ENCODE measurements at regions not wholly inside any gene's neighbourhood (a gene's known extent, or its start where the extent isn't known, plus 50 kb on each side); places are given as distances from the start of the nearest gene placed in this dataset.

DNA sequence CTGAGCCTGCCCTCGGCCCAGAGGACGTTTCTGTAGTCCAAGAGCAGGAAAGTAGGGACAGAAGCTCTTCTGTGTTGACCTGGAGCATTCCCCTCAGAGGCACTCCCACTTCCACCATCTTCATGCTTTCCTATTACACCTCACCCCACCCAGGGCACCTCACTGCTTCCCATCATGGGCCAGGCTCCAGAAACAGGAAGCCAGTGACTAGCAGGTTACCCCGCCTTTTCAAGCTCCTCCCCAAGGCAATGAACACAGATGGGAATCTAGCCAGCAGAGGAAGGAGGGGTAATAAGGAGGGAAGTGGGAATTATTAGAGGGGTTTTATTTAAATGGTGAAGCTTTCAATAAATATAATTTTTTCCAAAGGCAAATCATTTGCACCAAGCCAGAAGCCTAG is 308.8 kb upstream of the MGAT5 start:
- no peak overlapping the region for H3K4me3 ChIP-seq (ENCODE audit: low read length)

GRCh38 chr2:133947057-133947456 is 306.8 kb upstream of the MGAT5 start:
- H3K4me3 ChIP-seq (ENCODE audit: low read length): no peak overlapping the region
- no peak for DNase-seq (ENCODE audit: low read depth, low spot score)

More for the DNA sequence above, 308.8 kb upstream of the MGAT5 start:
- no peak for DNase-seq (ENCODE audit: low read depth, low spot score)

- no peak overlapping the region for H3K4me3 ChIP-seq (ENCODE audit: low read length)
- no peak for DNase-seq (ENCODE audit: low read depth, low spot score)
Observed at GRCh38 chr2:133948610-133949290, 305.1 kb upstream of the MGAT5 start.

DNA sequence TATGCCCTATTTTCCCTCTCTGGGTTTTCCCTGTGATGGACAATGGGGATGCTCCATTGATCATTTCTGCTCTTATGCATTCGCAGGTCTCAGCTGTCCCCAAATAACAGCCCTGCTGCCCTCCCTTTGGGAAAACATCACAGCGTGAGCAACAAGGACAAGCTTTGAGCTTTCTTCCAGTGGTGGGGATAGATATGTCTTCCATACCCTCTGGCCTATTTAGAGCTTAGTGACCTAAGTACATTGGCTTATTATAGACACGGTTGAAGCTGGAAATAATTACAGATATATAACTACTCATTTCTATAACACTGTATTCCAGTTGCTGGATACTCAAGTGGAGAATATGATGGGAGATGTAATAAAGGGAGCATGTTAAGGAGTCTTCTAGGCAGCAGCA is 304.3 kb upstream of the MGAT5 start:
- no peak overlapping the region for H3K4me3 ChIP-seq (ENCODE audit: low read length)
- no peak for DNase-seq (ENCODE audit: low read depth, low spot score)

DNA sequence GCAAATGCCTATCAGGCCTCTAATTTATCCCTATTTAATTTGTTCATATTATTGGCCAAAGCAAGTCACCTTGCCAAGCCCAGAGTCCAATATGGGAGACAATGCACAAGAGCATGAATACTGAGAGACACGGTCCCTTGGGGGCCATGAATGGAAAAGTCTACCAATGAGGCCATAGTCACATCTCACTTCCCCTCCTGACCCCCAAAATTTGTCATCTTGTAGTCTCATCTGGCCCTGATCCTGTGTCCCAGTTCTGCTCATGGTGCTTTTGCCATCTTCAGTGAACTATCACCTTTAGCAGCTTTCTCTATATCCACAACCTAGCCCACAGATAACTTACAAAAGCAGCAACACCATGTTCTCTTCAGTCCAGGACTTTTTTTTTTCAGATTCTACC is 302.7 kb upstream of the MGAT5 start:
- H3K4me3 ChIP-seq (ENCODE audit: low read length): no peak overlapping the region
- no peak for DNase-seq (ENCODE audit: low read depth, low spot score)

DNA sequence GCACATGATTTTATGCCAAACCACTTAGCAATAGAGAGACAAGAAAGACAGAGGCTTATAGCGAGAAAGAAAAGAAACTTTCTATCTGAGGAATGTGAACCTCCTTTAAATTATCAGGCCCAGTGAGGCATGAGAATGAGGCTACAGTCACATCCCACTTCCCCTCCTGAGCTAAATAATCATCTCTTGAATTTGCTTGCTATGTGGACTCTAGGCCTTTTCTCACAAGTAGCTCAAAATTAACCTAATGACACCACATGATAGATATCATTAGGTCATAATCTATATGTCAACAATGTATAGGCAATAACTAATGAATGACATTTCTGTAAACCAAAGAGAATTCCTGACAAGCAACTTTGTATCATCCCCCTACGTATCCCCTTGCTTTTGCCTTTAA is 301.5 kb upstream of the MGAT5 start:
- no peak overlapping the region for H3K4me3 ChIP-seq (ENCODE audit: low read length)
- no peak for DNase-seq (ENCODE audit: low read depth, low spot score)

DNA sequence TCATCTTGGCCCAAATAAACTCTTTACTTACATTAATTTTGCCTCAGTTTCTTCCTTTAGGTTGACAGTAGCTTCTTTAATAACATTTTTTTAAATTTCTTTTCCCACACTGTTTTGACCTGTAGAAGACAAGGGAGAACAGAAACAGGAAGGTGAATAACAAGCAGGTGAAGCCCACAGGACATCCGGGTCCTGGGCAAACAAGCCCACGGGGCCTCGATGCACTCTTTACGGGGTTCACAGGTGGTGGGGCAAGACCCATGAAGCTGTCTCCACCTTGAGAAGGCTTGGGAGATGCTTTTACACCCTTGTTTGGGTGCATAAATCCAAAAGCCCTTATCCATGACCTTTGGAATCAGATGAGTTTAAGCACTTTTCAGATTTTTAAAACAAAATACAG is 301.0 kb upstream of the MGAT5 start:
- H3K4me3 ChIP-seq (ENCODE audit: low read length): no peak overlapping the region
- no peak for DNase-seq (ENCODE audit: low read depth, low spot score)

DNA sequence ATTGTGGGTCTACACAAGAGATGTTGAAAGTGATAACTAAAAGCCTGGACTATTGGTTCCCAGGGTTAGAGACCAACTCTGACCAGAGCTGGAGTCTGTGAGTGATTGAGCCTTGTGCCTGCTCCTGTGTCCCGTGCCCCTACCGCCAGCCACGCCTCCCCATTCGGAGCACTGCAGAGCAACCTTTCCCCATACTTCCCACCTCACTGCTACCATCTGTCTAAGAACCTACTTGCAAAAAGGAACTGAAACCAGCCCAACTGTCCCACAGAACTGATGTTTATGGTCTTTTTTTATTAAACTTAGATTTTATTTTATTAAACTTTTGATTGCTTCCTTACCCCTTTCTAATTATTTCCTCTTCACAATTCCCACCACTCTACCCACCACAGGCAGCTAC is 300.3 kb upstream of the MGAT5 start:
- no peak overlapping the region for H3K4me3 ChIP-seq (ENCODE audit: low read length)
- DNase-seq (ENCODE audit: low read depth, low spot score): no peak

DNA sequence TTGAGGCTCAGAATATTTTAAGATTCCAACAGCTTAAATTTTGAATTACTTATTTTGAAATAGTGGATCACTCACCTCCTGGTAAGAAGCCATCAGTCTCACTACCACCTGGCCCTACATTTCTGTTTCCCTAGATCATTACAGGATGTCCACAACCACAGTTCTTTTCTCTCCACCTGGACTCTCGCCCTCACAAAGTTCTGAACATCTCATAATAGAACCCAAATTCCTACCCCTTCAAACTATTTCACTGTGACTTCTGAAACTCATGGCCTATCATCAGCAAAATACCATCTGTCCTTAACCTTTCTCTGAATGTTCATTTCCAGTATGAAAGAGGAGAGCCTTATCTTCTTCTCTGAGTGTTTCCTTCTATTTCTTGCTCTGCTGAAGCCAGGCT is 299.2 kb upstream of the MGAT5 start:
- no peak for DNase-seq (ENCODE audit: low read depth, low spot score)
- H3K4me3 ChIP-seq (ENCODE audit: low read length): no peak overlapping the region

DNA sequence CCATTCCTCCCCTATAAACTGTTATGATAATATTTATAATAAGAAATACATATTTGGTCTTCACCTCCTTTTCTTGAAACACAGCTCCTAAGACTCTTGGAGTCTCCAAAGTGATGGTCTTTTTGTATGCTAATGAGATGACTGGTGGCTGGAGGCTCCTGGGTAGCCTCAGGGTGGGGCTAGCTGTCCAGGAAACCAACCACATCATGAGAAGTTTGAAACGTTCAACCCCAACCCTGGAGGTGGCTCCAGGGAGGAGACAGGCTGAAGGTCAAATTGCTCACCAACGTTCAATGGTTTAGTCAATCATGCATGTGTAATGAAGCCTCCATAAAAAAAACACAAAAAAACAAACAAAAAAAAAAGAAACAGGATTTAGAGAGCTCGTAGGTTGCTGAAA is 298.7 kb upstream of the MGAT5 start:
- DNase-seq (ENCODE audit: low read depth, low spot score): no peak
- no peak overlapping the region for H3K4me3 ChIP-seq (ENCODE audit: low read length)

DNA sequence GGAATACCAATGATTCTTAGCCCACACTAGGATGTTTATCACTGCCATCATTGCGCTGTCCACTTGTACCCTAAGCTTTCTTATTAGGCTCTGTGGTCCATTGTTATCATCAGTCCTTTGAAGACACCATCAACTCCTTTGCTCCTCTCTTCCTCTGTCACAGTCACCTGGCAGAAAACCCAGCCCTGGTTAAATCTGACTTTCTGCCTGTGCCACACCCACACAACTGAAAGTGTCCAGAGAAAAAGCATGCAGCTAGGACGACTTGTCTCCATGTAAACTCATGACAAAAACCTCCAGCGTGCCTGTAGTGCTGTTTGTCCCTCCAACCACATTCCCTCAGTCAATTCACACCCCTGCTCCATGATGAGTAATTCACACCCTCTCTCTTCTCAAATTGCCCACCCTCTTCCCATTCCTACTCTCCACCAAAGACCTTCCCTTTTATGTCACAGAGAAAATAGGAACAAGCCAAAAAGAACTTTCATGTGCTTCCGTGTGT is 297.4 kb upstream of the MGAT5 start:
- H3K4me3 ChIP-seq (ENCODE audit: low read length): no peak overlapping the region
- DNase-seq (ENCODE audit: low read depth, low spot score): no peak

- no peak overlapping the region for H3K4me3 ChIP-seq (ENCODE audit: low read length)
- no peak for DNase-seq (ENCODE audit: low read depth, low spot score)
Observed at GRCh38 chr2:133957724-133958480, 296.0 kb upstream of the MGAT5 start.

DNA sequence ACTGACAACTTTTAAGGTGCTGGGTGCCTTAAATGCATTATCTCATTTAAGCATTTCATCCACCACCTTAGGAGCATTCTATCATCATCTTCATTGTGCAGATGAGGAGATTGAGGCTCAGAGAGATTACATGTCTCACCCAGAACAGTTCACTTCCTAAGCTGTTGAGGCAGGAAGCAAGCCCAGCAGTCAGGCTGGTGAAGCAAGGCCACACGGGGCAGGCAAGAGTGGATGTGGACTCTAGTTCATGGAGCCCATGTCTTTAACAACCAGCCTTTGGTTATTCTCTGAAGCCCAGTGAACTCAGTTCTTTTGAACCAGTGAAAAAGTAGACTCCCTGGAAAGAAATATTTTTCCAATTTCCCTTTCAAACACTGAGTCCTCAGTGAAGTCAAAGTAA is 294.8 kb upstream of the MGAT5 start:
- DNase-seq (ENCODE audit: low read depth, low spot score): no peak
- no peak overlapping the region for H3K4me3 ChIP-seq (ENCODE audit: low read length)

DNA sequence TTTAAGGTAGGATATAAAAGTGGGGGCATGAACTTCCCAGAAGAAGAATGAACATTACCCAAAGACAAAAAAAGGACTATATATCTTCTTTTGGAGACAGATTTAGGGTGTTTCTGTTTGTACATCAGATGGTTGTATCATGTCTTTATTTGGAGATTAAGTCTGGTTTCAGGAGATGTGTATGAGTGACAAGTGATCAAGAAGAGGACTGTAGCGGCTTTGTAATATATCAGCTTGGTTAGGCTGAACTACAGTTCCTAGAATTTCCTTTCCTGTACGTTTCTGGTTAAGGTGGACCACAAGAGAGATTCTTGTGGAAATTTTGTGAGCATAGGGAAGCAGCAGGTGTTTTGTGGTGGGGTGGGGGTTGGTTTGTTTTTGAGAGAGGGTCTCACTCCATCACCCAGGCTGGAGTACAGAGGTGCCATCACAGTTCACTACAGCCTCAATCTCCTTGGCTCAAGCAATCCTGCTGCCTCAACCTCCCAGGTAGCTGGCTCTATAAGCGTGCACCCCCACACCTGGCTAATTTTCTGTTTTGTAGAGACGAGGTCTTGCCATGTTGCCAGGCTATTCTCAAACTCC is 287.1 kb upstream of the MGAT5 start:
- no peak overlapping the region for H3K4me3 ChIP-seq (ENCODE audit: low read length)
- DNase-seq (ENCODE audit: low read depth, low spot score): no peak

DNA sequence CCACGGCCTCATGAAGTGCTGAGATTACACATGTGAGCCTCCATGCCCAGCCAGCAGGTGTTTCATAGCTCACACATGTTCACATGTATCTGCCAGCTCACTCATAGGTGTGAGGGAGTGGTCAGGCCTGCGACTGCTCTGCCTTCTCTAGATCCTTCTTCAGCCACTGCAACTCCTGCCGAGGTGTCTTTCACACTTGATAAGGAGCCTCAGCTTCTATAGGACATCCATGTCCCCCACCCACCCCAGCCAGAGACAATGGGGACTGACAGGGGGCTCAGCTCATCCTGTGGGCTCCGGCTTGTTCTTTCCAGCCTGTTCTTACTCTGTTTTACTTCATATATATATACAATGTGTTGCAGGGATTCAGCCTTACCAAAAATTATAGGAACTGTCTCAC is 286.5 kb upstream of the MGAT5 start:
- H3K4me3 ChIP-seq (ENCODE audit: low read length): no peak overlapping the region
- no peak for DNase-seq (ENCODE audit: low read depth, low spot score)

DNA sequence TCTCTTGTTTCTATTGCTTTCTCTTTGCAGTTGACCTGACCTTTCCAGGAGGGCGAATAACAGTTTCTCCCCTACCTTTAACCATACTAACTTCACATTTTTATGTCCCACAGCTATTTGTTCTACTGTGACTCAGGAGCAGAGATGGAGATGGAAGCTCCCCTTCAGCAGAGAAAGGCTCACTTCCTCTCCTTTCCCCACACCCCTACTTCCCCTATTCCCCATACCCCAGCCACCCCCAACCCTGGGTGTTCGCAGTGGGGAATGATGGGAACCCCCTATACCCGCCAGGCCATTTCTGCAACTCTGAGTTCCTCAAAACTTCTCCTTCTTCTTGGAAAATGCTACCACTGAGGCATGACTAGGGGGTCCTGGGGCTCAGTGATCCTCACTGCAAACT is 285.4 kb upstream of the MGAT5 start:
- no peak overlapping the region for H3K4me3 ChIP-seq (ENCODE audit: low read length)
- no peak for DNase-seq (ENCODE audit: low read depth, low spot score)

GRCh38 chr2:133970641-133971040 is 283.2 kb upstream of the MGAT5 start:
- DNase-seq (ENCODE audit: low read depth, low spot score): no peak
- no peak overlapping the region for H3K4me3 ChIP-seq (ENCODE audit: low read length)

DNA sequence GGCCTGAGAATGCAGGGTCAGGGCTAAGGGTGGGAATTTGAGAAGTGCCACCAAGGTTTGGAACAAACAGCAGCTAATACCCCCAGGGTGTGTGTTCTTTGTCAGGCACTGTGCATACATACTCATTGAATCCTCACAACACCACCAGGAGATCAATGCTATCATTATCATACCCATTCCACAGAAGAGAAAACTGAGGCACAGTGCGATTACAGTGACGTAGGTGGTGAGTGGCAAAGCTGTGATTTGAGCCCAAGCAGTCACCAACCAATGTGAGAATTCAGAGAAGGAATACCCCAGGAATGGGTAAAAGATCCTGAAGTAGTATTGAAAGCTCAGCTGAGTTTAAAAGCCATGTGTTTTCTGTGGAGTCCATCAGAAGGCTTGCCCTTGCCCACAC is 281.6 kb upstream of the MGAT5 start:
- no peak overlapping the region for H3K4me3 ChIP-seq (ENCODE audit: low read length)
- no peak for DNase-seq (ENCODE audit: low read depth, low spot score)

- no peak overlapping the region for H3K4me3 ChIP-seq (ENCODE audit: low read length)
Observed at GRCh38 chr2:133972786-133973185, 281.1 kb upstream of the MGAT5 start.

DNA sequence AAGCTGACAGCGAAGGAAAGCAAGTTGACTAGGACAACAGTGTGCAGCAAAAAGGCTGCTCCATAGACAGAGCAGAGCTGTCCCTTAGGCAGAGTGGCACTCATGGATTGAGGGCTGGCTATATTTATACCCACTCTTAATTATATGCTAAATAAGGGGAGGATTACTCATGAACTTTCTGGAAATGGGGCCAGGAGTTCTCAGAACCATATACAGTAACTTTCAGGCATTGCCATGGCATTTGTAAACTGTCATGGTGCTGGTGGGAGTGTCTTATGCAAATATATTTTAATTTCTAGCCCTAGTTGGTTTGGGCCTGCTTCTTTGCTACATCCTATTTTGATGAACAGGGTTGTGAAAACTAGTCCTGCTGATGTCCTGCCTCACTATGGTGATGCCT is 279.5 kb upstream of the MGAT5 start:
- H3K4me3 ChIP-seq (ENCODE audit: low read length): no peak overlapping the region
- DNase-seq (ENCODE audit: low read depth, low spot score): no peak

More at GRCh38 chr2:133972786-133973185, 281.1 kb upstream of the MGAT5 start:
- no peak for DNase-seq (ENCODE audit: low read depth, low spot score)

Measured in Jurkat, Clone E6-1 (cell line).